Caco-2 (cell line): ENCODE measurements at regions not wholly inside any gene's neighbourhood (a gene's known extent, or its start where the extent isn't known, plus 50 kb on each side); places are given as distances from the start of the nearest gene placed in this dataset.
A peak's percentile ranks its signal among the peaks of the same experiment; 100 is the strongest.

Experiments
- BruUV-seq: library from RNA; stranded (reverse); fragments of 400-500 nt; replicated peaks from 2 replicates; lab custom pipeline; 2021; lab: Mats Ljungman, UMichigan
- CTCF ChIA-PET: fragments of 300-600 bp; sonication (Branson Sonifier 250); formaldehyde crosslinking; loops from one replicate; lab custom pipeline; 2022; ENCODE audit warnings: antibody characterized with exemption; lab: Charles Lee
- POLR2A ChIA-PET: fragments of 300-600 bp; sonication (Branson Sonifier 250); formaldehyde crosslinking; loops from one replicate; lab custom pipeline; 2022; ENCODE audit warnings: antibody characterized with exemption; lab: Charles Lee
- DNase-seq, 2 experiments: peaks; one replicate each; pipeline versions ENCODE4 v3.0.0 to v3.0.0-alpha.2; 2020 to 2022
- H3K27me3 ChIP-seq: replicated peaks from 2 replicates; pipeline ENCODE4 v1.6.0; 2011; ENCODE audit warnings: low read length; ENCODE audit not compliant: control insufficient read depth, insufficient read depth
- H3K36me3 ChIP-seq: 2 replicates; pipeline ENCODE4 v1.5.1; 2011; ENCODE audit warnings: low read length; ENCODE audit not compliant: control insufficient read depth, insufficient read depth
- H3K4me1 ChIP-seq: fragments of 250-450 bp; sonication (Bioruptor Pico); 2 replicates; pipeline ENCODE4 v1.5.1; 2020; ENCODE audit warnings: mild to moderate bottlenecking
- H3K4me3 ChIP-seq: 2 replicates; pipeline ENCODE4 v1.5.1; 2011; ENCODE audit warnings: low read depth, mild to moderate bottlenecking, control low read depth, low read length
- H3K9me3 ChIP-seq: fragments of 250-450 bp; sonication (Bioruptor Pico); 2 replicates; pipeline ENCODE4 v1.5.1; 2020; ENCODE audit warnings: mild to moderate bottlenecking, moderate library complexity
- H3K27ac Mint-ChIP-seq: one replicate; pipeline ENCODE4 v1.8.0; 2022; ENCODE audit warnings: mixed read lengths; ENCODE audit not compliant: unreplicated experiment
- H3K27me3 Mint-ChIP-seq: one replicate; pipeline ENCODE4 v1.8.0; 2022; ENCODE audit warnings: mixed read lengths; ENCODE audit not compliant: insufficient read depth, unreplicated experiment
- H3K36me3 Mint-ChIP-seq: one replicate; pipeline ENCODE4 v1.8.0; 2022; ENCODE audit warnings: mild to moderate bottlenecking, mixed read lengths; ENCODE audit not compliant: insufficient read depth, unreplicated experiment
- H3K4me1 Mint-ChIP-seq: one replicate; pipeline ENCODE4 v1.8.0; 2022; ENCODE audit warnings: low read depth, mixed read lengths; ENCODE audit not compliant: unreplicated experiment
- H3K4me3 Mint-ChIP-seq: one replicate; pipeline ENCODE4 v1.8.0; 2022; ENCODE audit warnings: mild to moderate bottlenecking, moderate library complexity, mixed read lengths; ENCODE audit not compliant: unreplicated experiment
- H3K9me3 Mint-ChIP-seq: one replicate; pipeline ENCODE4 v1.8.0; 2022; ENCODE audit warnings: mixed read lengths; ENCODE audit not compliant: unreplicated experiment
- intact Hi-C: fragments of 100-400 bp; cut with micrococcal nuclease; formaldehyde crosslinking; loops from one replicate; pipeline ENCODE4 v1.10.0; 2022; ENCODE audit not compliant: unreplicated experiment
- TF ChIP-seq, protein P1 (sequence below), 2 experiments: fragments of 200-600 bp in 1 of 2; IDR thresholded peaks; 1 replicate in 1 of 2; 2 replicates in 1 of 2; pipeline versions ENCODE4 v1.5.1 to v1.8.0; 2011 to 2022; ENCODE audit warnings: antibody characterized with exemption in 1 of 2, control low read depth in 1 of 2, inconsistent platforms in 1 of 2, low read depth in 1 of 2, low read length in 1 of 2, mild to moderate bottlenecking in 1 of 2, moderate library complexity in 1 of 2; ENCODE audit not compliant: insufficient read depth in 1 of 2, severe bottlenecking in 1 of 2, unreplicated experiment in 1 of 2

- no peaks in the 10 kb centered on the region for H3K9me3 ChIP-seq
- BruUV-seq: no TSS peak
- H3K9me3 Mint-ChIP-seq: no peaks in the 10 kb centered on the region
- H3K27me3 Mint-ChIP-seq: no peaks in the 10 kb centered on the region
- DNase-seq: no peak
- CTCF ChIA-PET: no interaction called here
- no peak overlapping the region for H3K4me3 ChIP-seq
- no peaks in the 10 kb centered on the region for H3K4me1 ChIP-seq
- no peaks in the 10 kb centered on the region for H3K36me3 ChIP-seq
- H3K4me1 Mint-ChIP-seq: no peaks in the 10 kb centered on the region
- POLR2A ChIA-PET: no interaction called here
- TF ChIP-seq, protein P1, sequence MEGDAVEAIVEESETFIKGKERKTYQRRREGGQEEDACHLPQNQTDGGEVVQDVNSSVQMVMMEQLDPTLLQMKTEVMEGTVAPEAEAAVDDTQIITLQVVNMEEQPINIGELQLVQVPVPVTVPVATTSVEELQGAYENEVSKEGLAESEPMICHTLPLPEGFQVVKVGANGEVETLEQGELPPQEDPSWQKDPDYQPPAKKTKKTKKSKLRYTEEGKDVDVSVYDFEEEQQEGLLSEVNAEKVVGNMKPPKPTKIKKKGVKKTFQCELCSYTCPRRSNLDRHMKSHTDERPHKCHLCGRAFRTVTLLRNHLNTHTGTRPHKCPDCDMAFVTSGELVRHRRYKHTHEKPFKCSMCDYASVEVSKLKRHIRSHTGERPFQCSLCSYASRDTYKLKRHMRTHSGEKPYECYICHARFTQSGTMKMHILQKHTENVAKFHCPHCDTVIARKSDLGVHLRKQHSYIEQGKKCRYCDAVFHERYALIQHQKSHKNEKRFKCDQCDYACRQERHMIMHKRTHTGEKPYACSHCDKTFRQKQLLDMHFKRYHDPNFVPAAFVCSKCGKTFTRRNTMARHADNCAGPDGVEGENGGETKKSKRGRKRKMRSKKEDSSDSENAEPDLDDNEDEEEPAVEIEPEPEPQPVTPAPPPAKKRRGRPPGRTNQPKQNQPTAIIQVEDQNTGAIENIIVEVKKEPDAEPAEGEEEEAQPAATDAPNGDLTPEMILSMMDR (IDR thresholded peaks at IDR 0.05; ENCODE audit: insufficient read depth in 1 of 2, low read depth in 1 of 2, low read length in 1 of 2, severe bottlenecking in 1 of 2, unreplicated experiment in 1 of 2): no peak
- H3K27ac Mint-ChIP-seq: no peak overlapping the region
- H3K36me3 Mint-ChIP-seq: no peaks in the 10 kb centered on the region
- intact Hi-C loops: no loop called here
- H3K4me3 Mint-ChIP-seq: no peak overlapping the region
- H3K27me3 ChIP-seq: no peaks in the 10 kb centered on the region
These were observed 296.2 kb downstream of the KBTBD8 start for GRCh38 chr3:67294341-67294740.

- TF ChIP-seq, protein P1 (IDR thresholded peaks at IDR 0.05; ENCODE audit: insufficient read depth in 1 of 2, low read depth in 1 of 2, low read length in 1 of 2, severe bottlenecking in 1 of 2, unreplicated experiment in 1 of 2): no peak
- Mint-ChIP-seq H3K27me3 (no peaks in the 10 kb centered on the region), H3K36me3 (no peaks in the 10 kb centered on the region), H3K4me3 (no peak overlapping the region), H3K4me1 (no peaks in the 10 kb centered on the region), H3K9me3 (no peaks in the 10 kb centered on the region), H3K27ac (no peak overlapping the region)
- POLR2A ChIA-PET: no interaction called here
- Histone ChIP-seq H3K9me3 (no peaks in the 10 kb centered on the region), H3K27me3 (no peaks in the 10 kb centered on the region), H3K4me3 (no peak overlapping the region), H3K36me3 (no peaks in the 10 kb centered on the region), H3K4me1 (no peaks in the 10 kb centered on the region)
- peak in 1 of 2 experiments; percentile 8 for DNase-seq
- BruUV-seq: no TSS peak
- intact Hi-C loops: no loop called here
- CTCF ChIA-PET: no interaction called here
These were observed 298.2 kb downstream of the KBTBD8 start for GRCh38 chr3:67296039-67296892.

- H3K27me3 ChIP-seq: no peaks in the 10 kb centered on the region; the same call in 1 of the 2 replicates
- no peaks in the 10 kb centered on the region for H3K36me3 ChIP-seq
- no peaks in the 10 kb centered on the region for H3K9me3 ChIP-seq
- POLR2A ChIA-PET: no interaction called here
- TF ChIP-seq, protein P1 (IDR thresholded peaks at IDR 0.05; ENCODE audit: insufficient read depth in 1 of 2, low read depth in 1 of 2, low read length in 1 of 2, severe bottlenecking in 1 of 2, unreplicated experiment in 1 of 2): no peak
- intact Hi-C loops: no loop called here
- no peaks in the 10 kb centered on the region for H3K4me1 ChIP-seq
- Mint-ChIP-seq H3K9me3 (no peaks in the 10 kb centered on the region), H3K27me3 (peaks cover 8% of the 10 kb centered on the region), H3K4me3 (no peak overlapping the region), H3K27ac (no peak overlapping the region), H3K36me3 (no peaks in the 10 kb centered on the region), H3K4me1 (no peaks in the 10 kb centered on the region)
- no TSS peak for BruUV-seq
- DNase-seq: no peak
- CTCF ChIA-PET: no interaction called here
- H3K4me3 ChIP-seq: no peak overlapping the region
These were observed 299.8 kb downstream of the KBTBD8 start for GRCh38 chr3:67297715-67298475.
